ENCODE measurements at regions not wholly inside any gene's neighbourhood (a gene's known extent, or its start where the extent isn't known, plus 50 kb on each side); places are given as distances from the start of the nearest gene placed in this dataset.

GRCh38 chr13:107069108-107069776, 501.3 kb upstream of the ARGLU1 start:
- DNase-seq = no peak

GRCh38 chr13:107067381-107067780, 499.4 kb upstream of the ARGLU1 start:
- no peak for DNase-seq

GRCh38 chr13:107066355-107066754, 498.4 kb upstream of the ARGLU1 start:
- DNase-seq = no peak

GRCh38 chr13:107065036-107065435, 497.1 kb upstream of the ARGLU1 start:
- no peak for DNase-seq

- no peak for DNase-seq
Observed at GRCh38 chr13:107057028-107057631, 489.2 kb upstream of the ARGLU1 start.

GRCh38 chr13:107043021-107043956, 475.4 kb upstream of the ARGLU1 start:
- DNase-seq = no peak

- DNase-seq = no peak
Observed at GRCh38 chr13:107035778-107036177, 467.8 kb upstream of the ARGLU1 start.

- no peak for DNase-seq
Observed at GRCh38 chr13:107035186-107035585, 467.2 kb upstream of the ARGLU1 start.

- no peak for DNase-seq
Observed at GRCh38 chr13:107034236-107034872, 466.4 kb upstream of the ARGLU1 start.

GRCh38 chr13:107031716-107032115, 463.8 kb upstream of the ARGLU1 start:
- no peak for DNase-seq

- DNase-seq = no peak
Observed at GRCh38 chr13:107028751-107029150, 460.8 kb upstream of the ARGLU1 start.

GRCh38 chr13:107025991-107026390, 458.1 kb upstream of the ARGLU1 start:
- no peak for DNase-seq

GRCh38 chr13:107023335-107023734, 455.4 kb upstream of the ARGLU1 start:
- DNase-seq = no peak

- no peak for DNase-seq
Observed at GRCh38 chr13:107020393-107020792, 452.5 kb upstream of the ARGLU1 start.

GRCh38 chr13:107018285-107018684, 450.3 kb upstream of the ARGLU1 start:
- DNase-seq = no peak

GRCh38 chr13:107006661-107007060, 438.7 kb upstream of the ARGLU1 start:
- no peak for DNase-seq

GRCh38 chr13:107005577-107005976, 437.6 kb upstream of the ARGLU1 start:
- DNase-seq = no peak

- no peak for DNase-seq
Observed at GRCh38 chr13:107003911-107004310, 436.0 kb upstream of the ARGLU1 start.

- no peak for DNase-seq
Observed at GRCh38 chr13:106998664-106999063, 430.7 kb upstream of the ARGLU1 start.

- no peak for DNase-seq
Observed at GRCh38 chr13:106997696-106998095, 429.8 kb upstream of the ARGLU1 start.

GRCh38 chr13:106996867-106997618, 429.1 kb upstream of the ARGLU1 start:
- no peak for DNase-seq

GRCh38 chr13:106990594-106990993, 422.7 kb upstream of the ARGLU1 start:
- DNase-seq = no peak

GRCh38 chr13:106989876-106990275, 421.9 kb upstream of the ARGLU1 start:
- no peak for DNase-seq
